Hepatocyte (in vitro differentiated cells): ENCODE measurements at regions not wholly inside any gene's neighbourhood (a gene's known extent, or its start where the extent isn't known, plus 50 kb on each side); places are given as distances from the start of the nearest gene placed in this dataset.

Experiments
- EZH2 ChIP-seq: fragments of 200-600 bp; sonication (generic); IDR thresholded peaks from 2 replicates; pipeline ENCODE4 v1.6.1; 2016; ENCODE audit warnings: antibody characterized with exemption, mild to moderate bottlenecking, borderline replicate concordance
- TF ChIP-seq, protein P1 (sequence below): fragments of 200-600 bp; sonication (generic); IDR thresholded peaks from 2 replicates; pipeline ENCODE4 v1.5.1; 2016; ENCODE audit warnings: antibody characterized with exemption, mild to moderate bottlenecking; ENCODE audit not compliant: poor library complexity

DNA sequence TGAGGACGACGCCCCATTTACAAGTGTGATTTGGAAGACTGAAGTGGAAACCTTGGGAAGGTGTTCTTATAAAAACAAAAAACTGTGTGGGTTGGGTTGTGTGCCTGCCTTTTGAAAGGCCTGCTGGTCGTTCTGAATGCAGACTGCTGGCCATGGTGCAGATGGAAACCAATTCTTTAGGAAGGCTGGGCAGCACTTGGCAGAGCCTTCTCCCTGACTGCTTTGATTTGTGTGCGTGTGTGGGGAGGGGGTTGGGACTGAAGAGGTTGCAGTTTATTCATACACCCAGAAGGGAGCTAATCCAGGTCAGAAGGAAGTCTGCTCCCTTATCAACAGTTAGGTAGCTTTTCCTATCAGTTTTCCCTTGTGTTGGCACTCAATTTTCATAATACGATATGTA lies 288.7 kb downstream of the SOX2 start:
- TF ChIP-seq, protein P1, sequence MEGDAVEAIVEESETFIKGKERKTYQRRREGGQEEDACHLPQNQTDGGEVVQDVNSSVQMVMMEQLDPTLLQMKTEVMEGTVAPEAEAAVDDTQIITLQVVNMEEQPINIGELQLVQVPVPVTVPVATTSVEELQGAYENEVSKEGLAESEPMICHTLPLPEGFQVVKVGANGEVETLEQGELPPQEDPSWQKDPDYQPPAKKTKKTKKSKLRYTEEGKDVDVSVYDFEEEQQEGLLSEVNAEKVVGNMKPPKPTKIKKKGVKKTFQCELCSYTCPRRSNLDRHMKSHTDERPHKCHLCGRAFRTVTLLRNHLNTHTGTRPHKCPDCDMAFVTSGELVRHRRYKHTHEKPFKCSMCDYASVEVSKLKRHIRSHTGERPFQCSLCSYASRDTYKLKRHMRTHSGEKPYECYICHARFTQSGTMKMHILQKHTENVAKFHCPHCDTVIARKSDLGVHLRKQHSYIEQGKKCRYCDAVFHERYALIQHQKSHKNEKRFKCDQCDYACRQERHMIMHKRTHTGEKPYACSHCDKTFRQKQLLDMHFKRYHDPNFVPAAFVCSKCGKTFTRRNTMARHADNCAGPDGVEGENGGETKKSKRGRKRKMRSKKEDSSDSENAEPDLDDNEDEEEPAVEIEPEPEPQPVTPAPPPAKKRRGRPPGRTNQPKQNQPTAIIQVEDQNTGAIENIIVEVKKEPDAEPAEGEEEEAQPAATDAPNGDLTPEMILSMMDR, result no peak
- TF ChIP-seq EZH2, result no peak
